ENCODE measurements at regions not wholly inside any gene's neighbourhood (a gene's known extent, or its start where the extent isn't known, plus 50 kb on each side); places are given as distances from the start of the nearest gene placed in this dataset.
"Not testable (repeated sequence)": the region's sequence is repeated elsewhere in the genome, so short reads cannot be mapped to it uniquely, and the experiment has no call there.

- no peak for ATAC-seq (ENCODE audit: low read depth)
- DNase-seq (ENCODE audit: low spot score in 2 of 2) = no peak
Observed at GRCh38 chr11:13152736-13153541, 124.7 kb upstream of the BMAL1 start.

GRCh38 chr11:13154374-13154773 is 123.2 kb upstream of the BMAL1 start:
- H3K27me3 Mint-ChIP-seq; H3K27ac Mint-ChIP-seq; H3K4me3 Mint-ChIP-seq; H3K4me1 Mint-ChIP-seq; ATAC-seq (ENCODE audit: low read depth); DNase-seq (ENCODE audit: low spot score in 2 of 2); H3K9me3 Mint-ChIP-seq; H3K36me3 Mint-ChIP-seq: not testable (repeated sequence)

More at GRCh38 chr11:13152736-13153541, 124.7 kb upstream of the BMAL1 start:
- Mint-ChIP-seq H3K36me3 (peaks cover 2% of the 10 kb centered on the region), H3K27me3 (peaks cover 2% of the 10 kb centered on the region), H3K9me3 (peaks cover 6% of the 10 kb centered on the region), H3K4me3 (no peak overlapping the region), H3K4me1 (peaks cover 2% of the 10 kb centered on the region), H3K27ac (no peak overlapping the region)

DNA sequence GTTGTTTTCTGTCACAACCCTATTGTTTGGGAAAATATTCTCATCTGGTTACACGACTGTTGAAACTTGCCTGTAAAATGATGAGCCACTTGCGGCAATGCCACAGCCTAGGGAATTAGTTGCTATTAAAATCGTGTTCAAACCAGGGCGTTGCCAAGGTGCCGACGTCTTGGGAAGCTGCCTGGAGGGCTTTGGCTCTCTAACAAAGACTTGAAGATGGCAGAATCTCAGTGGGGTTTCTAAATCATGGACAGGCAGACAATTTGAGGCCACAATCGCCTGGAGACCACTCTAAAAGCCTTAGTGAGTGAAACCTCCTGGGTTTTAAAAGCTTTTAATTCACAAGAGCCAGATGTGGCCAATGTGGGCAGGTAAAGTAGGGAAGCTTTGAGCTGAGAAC is 117.2 kb upstream of the BMAL1 start:
- H3K4me1 Mint-ChIP-seq = no peaks in the 10 kb centered on the region
- no peak overlapping the region for H3K27ac Mint-ChIP-seq
- DNase-seq (ENCODE audit: low spot score in 2 of 2) (no peak), ATAC-seq (ENCODE audit: low read depth) (no peak)
- H3K36me3 Mint-ChIP-seq = peaks cover 2% of the 10 kb centered on the region
- peaks cover 3% of the 10 kb centered on the region for H3K9me3 Mint-ChIP-seq
- H3K4me3 Mint-ChIP-seq = no peak overlapping the region
- H3K27me3 Mint-ChIP-seq = peaks cover 8% of the 10 kb centered on the region

- H3K9me3 Mint-ChIP-seq = peaks cover 3% of the 10 kb centered on the region
- no peak overlapping the region for H3K27ac Mint-ChIP-seq
- no peak for ATAC-seq (ENCODE audit: low read depth)
Observed at GRCh38 chr11:13160806-13161205, 116.8 kb upstream of the BMAL1 start.

GRCh38 chr11:13163158-13163557 is 114.4 kb upstream of the BMAL1 start:
- Mint-ChIP-seq H3K27ac (no peak overlapping the region), H3K36me3 (no peaks in the 10 kb centered on the region), H3K9me3 (no peaks in the 10 kb centered on the region), H3K4me1 (no peaks in the 10 kb centered on the region), H3K4me3 (no peak overlapping the region), H3K27me3 (peaks cover 10% of the 10 kb centered on the region)
- no peak for DNase-seq (ENCODE audit: low spot score in 2 of 2)
- ATAC-seq (ENCODE audit: low read depth) = no peak

More at GRCh38 chr11:13160806-13161205, 116.8 kb upstream of the BMAL1 start:
- peaks cover 2% of the 10 kb centered on the region for H3K36me3 Mint-ChIP-seq
- peaks cover 8% of the 10 kb centered on the region for H3K27me3 Mint-ChIP-seq
- DNase-seq (ENCODE audit: low spot score in 2 of 2) = no peak
- no peaks in the 10 kb centered on the region for H3K4me1 Mint-ChIP-seq
- no peak overlapping the region for H3K4me3 Mint-ChIP-seq

DNA sequence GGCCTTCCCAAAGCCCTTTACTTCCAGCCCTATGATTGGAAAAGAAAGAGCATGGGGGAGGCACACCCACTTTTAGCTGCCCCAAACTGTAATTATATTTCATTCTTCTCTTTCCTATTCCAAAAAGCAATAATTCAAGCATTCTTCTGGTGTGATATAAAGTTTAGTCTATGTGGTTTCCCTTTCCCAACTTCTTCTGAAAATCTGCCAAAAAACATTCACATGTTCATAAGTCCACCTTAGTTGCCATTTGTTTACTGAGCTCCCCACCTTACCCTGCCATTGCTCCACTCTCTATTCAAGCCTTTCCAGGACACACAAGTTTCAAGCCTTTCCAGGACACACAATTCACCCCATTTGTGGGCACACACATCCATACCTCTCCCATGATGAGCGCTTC is 111.6 kb upstream of the BMAL1 start:
- Mint-ChIP-seq H3K36me3 (no peaks in the 10 kb centered on the region), H3K9me3 (no peaks in the 10 kb centered on the region), H3K27me3 (peaks cover 8% of the 10 kb centered on the region), H3K4me1 (no peaks in the 10 kb centered on the region), H3K4me3 (no peak overlapping the region), H3K27ac (no peak overlapping the region)
- ATAC-seq (ENCODE audit: low read depth) (no peak), DNase-seq (ENCODE audit: low spot score in 2 of 2) (no peak)

- DNase-seq (ENCODE audit: low spot score in 2 of 2) (no peak), ATAC-seq (ENCODE audit: low read depth) (no peak)
- Mint-ChIP-seq H3K9me3 (no peaks in the 10 kb centered on the region), H3K4me1 (no peaks in the 10 kb centered on the region), H3K27ac (no peak overlapping the region), H3K36me3 (no peaks in the 10 kb centered on the region), H3K4me3 (no peak overlapping the region), H3K27me3 (peaks cover 7% of the 10 kb centered on the region)
Observed at GRCh38 chr11:13168271-13168670, 109.3 kb upstream of the BMAL1 start.

- no peaks in the 10 kb centered on the region for H3K4me1 Mint-ChIP-seq
- no peaks in the 10 kb centered on the region for H3K9me3 Mint-ChIP-seq
- ATAC-seq (ENCODE audit: low read depth) (no peak), DNase-seq (ENCODE audit: low spot score in 2 of 2) (no peak)
- no peak overlapping the region for H3K27ac Mint-ChIP-seq
- H3K4me3 Mint-ChIP-seq = no peak overlapping the region
- H3K36me3 Mint-ChIP-seq = no peaks in the 10 kb centered on the region
- H3K27me3 Mint-ChIP-seq = peaks cover 5% of the 10 kb centered on the region
Observed at GRCh38 chr11:13169709-13170108, 107.9 kb upstream of the BMAL1 start.

DNA sequence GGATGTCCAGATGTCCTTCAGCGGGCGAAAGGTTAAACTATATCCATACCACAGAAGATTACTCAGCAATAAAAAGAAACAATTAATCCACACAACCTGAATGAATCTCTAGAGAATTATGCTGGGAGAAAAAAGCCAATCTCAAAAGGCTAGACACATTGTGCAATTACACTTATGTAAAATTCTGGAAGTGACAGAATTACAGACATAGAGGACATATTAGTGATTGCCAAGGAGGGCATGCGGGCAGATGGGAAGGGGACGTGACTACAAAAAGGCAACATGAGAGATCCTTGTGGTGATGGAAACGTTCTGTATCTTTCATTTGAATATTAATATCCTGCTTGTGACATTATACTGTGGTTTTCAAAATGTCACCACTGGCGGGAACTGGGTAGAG is 103.5 kb upstream of the BMAL1 start:
- no peaks in the 10 kb centered on the region for H3K9me3 Mint-ChIP-seq

DNA sequence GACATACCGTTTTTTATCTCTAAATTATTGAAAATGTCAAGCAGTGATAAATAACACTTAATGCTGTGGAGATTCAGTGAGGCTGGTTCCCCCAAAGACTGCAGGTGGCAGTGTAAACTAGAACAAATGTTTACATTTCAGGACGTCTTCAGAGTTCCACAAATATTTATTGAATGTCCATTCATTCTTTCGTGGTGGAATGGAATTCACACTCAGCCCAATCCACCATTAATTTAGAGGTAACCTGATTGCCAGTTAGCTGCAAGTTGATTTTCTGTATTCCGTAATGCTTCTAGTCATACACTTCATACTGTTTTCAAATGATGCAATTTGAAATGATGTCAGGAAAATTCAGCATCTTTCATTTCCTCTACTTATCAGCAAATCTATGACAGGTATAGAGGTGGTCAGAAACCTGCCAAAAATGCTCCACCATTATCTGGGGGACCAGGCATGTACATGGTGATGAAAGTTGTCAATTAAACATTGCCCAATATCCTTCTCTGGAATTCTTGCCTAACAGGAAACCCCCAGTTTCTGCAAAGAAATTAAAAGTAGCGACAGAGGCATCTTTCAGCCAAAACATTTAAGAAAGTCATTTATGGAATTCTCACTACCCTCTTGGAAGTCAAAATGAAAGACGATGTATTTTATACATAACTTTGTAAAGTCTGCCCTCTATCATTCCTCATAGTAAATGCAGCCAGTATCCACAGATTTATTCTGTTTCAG is 94.3 kb upstream of the BMAL1 start:
- peaks cover 7% of the 10 kb centered on the region for H3K9me3 Mint-ChIP-seq
- peaks cover 4% of the 10 kb centered on the region for H3K27me3 Mint-ChIP-seq
- H3K4me1 Mint-ChIP-seq = no peaks in the 10 kb centered on the region
- H3K27ac Mint-ChIP-seq = no peak overlapping the region
- no peak for ATAC-seq (ENCODE audit: low read depth)
- no peak for DNase-seq (ENCODE audit: low spot score in 2 of 2)
- no peak overlapping the region for H3K4me3 Mint-ChIP-seq
- no peaks in the 10 kb centered on the region for H3K36me3 Mint-ChIP-seq

More for the DNA sequence above, 103.5 kb upstream of the BMAL1 start:
- Mint-ChIP-seq H3K4me1 (no peaks in the 10 kb centered on the region), H3K27ac (no peak overlapping the region), H3K4me3 (no peak overlapping the region), H3K36me3 (no peaks in the 10 kb centered on the region), H3K27me3 (peaks cover 4% of the 10 kb centered on the region)
- DNase-seq (ENCODE audit: low spot score in 2 of 2) (no peak), ATAC-seq (ENCODE audit: low read depth) (no peak)

- Mint-ChIP-seq H3K4me3 (no peak overlapping the region), H3K9me3 (peaks cover 11% of the 10 kb centered on the region), H3K36me3 (no peaks in the 10 kb centered on the region), H3K27me3 (peaks cover 4% of the 10 kb centered on the region), H3K4me1 (no peaks in the 10 kb centered on the region), H3K27ac (no peak overlapping the region)
- DNase-seq (ENCODE audit: low spot score in 2 of 2) = no peak
- no peak for ATAC-seq (ENCODE audit: low read depth)
Observed at GRCh38 chr11:13183826-13184196, 93.8 kb upstream of the BMAL1 start.

DNA sequence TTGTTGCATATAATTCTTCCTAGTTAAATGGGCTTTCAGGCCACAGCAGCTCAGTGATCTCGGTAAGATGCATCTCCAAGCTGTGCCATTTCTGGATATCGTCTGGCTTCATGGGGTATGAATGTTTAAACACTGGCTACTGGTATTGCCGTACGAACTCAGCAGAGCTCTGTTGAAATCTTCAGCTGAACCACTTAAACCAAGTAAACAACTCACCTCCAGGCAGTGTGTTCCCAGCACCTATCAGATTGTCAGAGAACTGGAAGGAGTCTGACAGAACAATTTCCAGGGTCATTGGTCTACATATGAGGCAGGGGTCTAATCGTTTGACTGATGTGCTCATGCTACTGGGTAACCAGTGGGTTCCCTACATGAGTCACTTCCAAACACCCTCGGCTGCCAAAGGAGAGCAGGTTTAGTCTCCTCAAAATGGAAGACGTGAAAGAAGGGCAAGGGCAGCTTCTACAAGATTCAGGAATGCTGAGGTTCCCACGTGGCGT is 93.2 kb upstream of the BMAL1 start:
- no peaks in the 10 kb centered on the region for H3K4me1 Mint-ChIP-seq

DNA sequence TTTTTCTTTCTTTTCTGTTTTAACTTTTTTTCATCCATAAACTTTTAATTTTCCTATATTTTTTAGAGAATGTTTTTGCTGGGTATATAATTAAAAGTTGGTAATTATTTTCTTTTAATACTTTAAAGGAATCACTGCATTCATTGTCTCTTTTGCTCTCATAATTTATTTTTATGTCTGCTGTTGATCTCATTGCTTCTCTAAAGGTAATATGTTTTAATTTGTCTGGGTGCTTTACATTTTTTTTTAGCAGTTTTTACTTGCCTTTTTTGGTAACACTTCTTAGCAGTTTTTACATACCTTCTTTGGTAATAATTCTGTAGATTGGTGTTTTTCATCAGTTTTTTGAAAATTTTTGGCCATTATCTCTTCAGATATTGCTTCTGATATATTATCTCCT is 89.4 kb upstream of the BMAL1 start:
- H3K36me3 Mint-ChIP-seq = no peaks in the 10 kb centered on the region
- no peak overlapping the region for H3K4me3 Mint-ChIP-seq
- H3K27ac Mint-ChIP-seq = no peak overlapping the region
- peaks cover 8% of the 10 kb centered on the region for H3K27me3 Mint-ChIP-seq
- no peak for DNase-seq (ENCODE audit: low spot score in 2 of 2)
- ATAC-seq (ENCODE audit: low read depth) = no peak
- H3K4me1 Mint-ChIP-seq = no peaks in the 10 kb centered on the region
- peaks cover 12% of the 10 kb centered on the region for H3K9me3 Mint-ChIP-seq

More for the DNA sequence above, 93.2 kb upstream of the BMAL1 start:
- DNase-seq (ENCODE audit: low spot score in 2 of 2) = no peak
- peaks cover 11% of the 10 kb centered on the region for H3K9me3 Mint-ChIP-seq
- no peaks in the 10 kb centered on the region for H3K36me3 Mint-ChIP-seq
- H3K4me3 Mint-ChIP-seq = no peak overlapping the region
- H3K27ac Mint-ChIP-seq = no peak overlapping the region
- peaks cover 4% of the 10 kb centered on the region for H3K27me3 Mint-ChIP-seq
- ATAC-seq (ENCODE audit: low read depth) = no peak

GRCh38 chr11:13189561-13190426 is 87.8 kb upstream of the BMAL1 start:
- peaks cover 12% of the 10 kb centered on the region for H3K9me3 Mint-ChIP-seq
- no peaks in the 10 kb centered on the region for H3K4me1 Mint-ChIP-seq
- ATAC-seq (ENCODE audit: low read depth) = no peak
- H3K27me3 Mint-ChIP-seq = peaks cover 9% of the 10 kb centered on the region
- no peak overlapping the region for H3K27ac Mint-ChIP-seq
- no peak overlapping the region for H3K4me3 Mint-ChIP-seq
- DNase-seq (ENCODE audit: low spot score in 2 of 2) = no peak
- H3K36me3 Mint-ChIP-seq = no peaks in the 10 kb centered on the region
